ENCODE measurements at regions not wholly inside any gene's neighbourhood (a gene's known extent, or its start where the extent isn't known, plus 50 kb on each side); places are given as distances from the start of the nearest gene placed in this dataset.

DNA sequence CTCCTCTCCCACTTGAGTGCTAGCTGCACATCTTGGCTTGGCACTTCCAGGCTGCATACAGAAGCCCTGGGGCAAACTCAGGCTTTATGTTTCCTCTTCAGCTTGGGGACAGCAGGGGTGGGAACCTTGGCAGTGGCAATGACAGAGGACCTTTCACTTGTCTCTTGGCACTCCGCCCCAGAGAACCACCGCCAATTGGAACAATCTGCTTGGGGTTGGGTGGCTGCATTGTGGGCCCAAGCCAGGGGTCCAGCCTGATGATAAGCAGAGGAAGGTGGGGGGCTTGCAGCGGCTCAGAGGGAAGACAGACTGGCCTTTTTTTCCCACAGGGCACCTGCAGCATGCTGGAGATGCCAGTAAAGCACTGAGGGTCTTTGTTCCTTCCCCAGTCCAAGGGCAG, 179.0 kb upstream of the NMUR2 start:
- DNase-seq (ENCODE audit: low spot score in 2 of 2) = no peak
- H3K9me3 ChIP-seq = peaks cover 0 to 8% of the 10 kb centered on the region in 2 donors
- intact Hi-C loops (cut with DNase I) = no loop called here
- no peak overlapping the region for H3K4me3 ChIP-seq
- no peak for TF ChIP-seq CTCF (IDR thresholded peaks at IDR 0.05)
- H3K36me3 ChIP-seq = no peaks in the 10 kb centered on the region
- H3K27me3 ChIP-seq = no peaks in the 10 kb centered on the region
- H3K4me1 ChIP-seq = no peaks in the 10 kb centered on the region
- H3K27ac ChIP-seq = no peak overlapping the region

GRCh38 chr5:152592416-152592815, 187.3 kb upstream of the NMUR2 start:
- no peak for TF ChIP-seq CTCF (IDR thresholded peaks at IDR 0.05)

GRCh38 chr5:152593388-152593787, 188.3 kb upstream of the NMUR2 start:
- Histone ChIP-seq H3K4me1 (no peaks in the 10 kb centered on the region), H3K4me3 (no peak overlapping the region), H3K27me3 (no peaks in the 10 kb centered on the region), H3K27ac (no peak overlapping the region), H3K36me3 (no peaks in the 10 kb centered on the region), H3K9me3 (peaks cover 0 to 5% of the 10 kb centered on the region in 2 donors)
- no peak for DNase-seq (ENCODE audit: low spot score in 2 of 2)
- no peak for TF ChIP-seq CTCF (IDR thresholded peaks at IDR 0.05)
- intact Hi-C loops (cut with DNase I) = no loop called here

More at GRCh38 chr5:152592416-152592815, 187.3 kb upstream of the NMUR2 start:
- intact Hi-C loops (cut with DNase I) = no loop called here
- Histone ChIP-seq H3K9me3 (peaks cover 0 to 8% of the 10 kb centered on the region in 2 donors), H3K36me3 (no peaks in the 10 kb centered on the region), H3K4me1 (no peaks in the 10 kb centered on the region), H3K27me3 (no peaks in the 10 kb centered on the region), H3K4me3 (no peak overlapping the region), H3K27ac (no peak overlapping the region)
- no peak for DNase-seq (ENCODE audit: low spot score in 2 of 2)

- Histone ChIP-seq H3K36me3 (no peaks in the 10 kb centered on the region), H3K4me3 (no peak overlapping the region), H3K27ac (no peak overlapping the region), H3K4me1 (no peaks in the 10 kb centered on the region), H3K27me3 (no peaks in the 10 kb centered on the region), H3K9me3 (peaks cover 0 to 5% of the 10 kb centered on the region in 2 donors)
- DNase-seq (ENCODE audit: low spot score in 2 of 2) = no peak
- TF ChIP-seq CTCF (IDR thresholded peaks at IDR 0.05) = no peak
- intact Hi-C loops (cut with DNase I) = no loop called here
These were observed 190.3 kb upstream of the NMUR2 start for GRCh38 chr5:152595405-152595804.

- intact Hi-C loops (cut with DNase I) = no loop called here
These were observed 194.0 kb upstream of the NMUR2 start for GRCh38 chr5:152599096-152599495.

More at GRCh38 chr5:152599096-152599495, 194.0 kb upstream of the NMUR2 start:
- Histone ChIP-seq H3K4me1 (no peaks in the 10 kb centered on the region), H3K36me3 (no peaks in the 10 kb centered on the region), H3K9me3 (no peaks in the 10 kb centered on the region), H3K4me3 (no peak overlapping the region), H3K27me3 (no peaks in the 10 kb centered on the region), H3K27ac (no peak overlapping the region)
- no peak for TF ChIP-seq CTCF (IDR thresholded peaks at IDR 0.05)
- DNase-seq (ENCODE audit: low spot score in 2 of 2) = no peak
